NB4 (cell line): ENCODE measurements at regions not wholly inside any gene's neighbourhood (a gene's known extent, or its start where the extent isn't known, plus 50 kb on each side); places are given as distances from the start of the nearest gene placed in this dataset.

ENCODE experiments used
- DNase-seq: peaks from one replicate; pipeline ENCODE4 v3.0.0; 2010; ENCODE audit warnings: low read depth
- H3K4me3 ChIP-seq: one replicate; pipeline ENCODE4 v1.5.1; 2011; ENCODE audit warnings: mild to moderate bottlenecking, low read depth, low read length, moderate library complexity
- CTCF ChIP-seq: IDR thresholded peaks from one replicate; pipeline ENCODE4 v1.5.1; 2012; ENCODE audit warnings: low read depth, low read length
- MAX ChIP-seq: IDR thresholded peaks from 2 replicates; pipeline ENCODE4 v1.6.1; 2011; ENCODE audit warnings: low read depth, low read length
- MYC ChIP-seq: IDR thresholded peaks from 2 replicates; pipeline ENCODE4 v1.6.1; 2011; ENCODE audit warnings: low read depth, low read length
- POLR2A ChIP-seq: IDR thresholded peaks from 2 replicates; pipeline ENCODE4 v1.6.1; 2011; ENCODE audit warnings: mild to moderate bottlenecking; ENCODE audit not compliant: insufficient read length; ENCODE audit errors: extremely low read depth

GRCh38 chr3:106488331-106488730, 619.5 kb upstream of the CBLB start:
- H3K4me3 ChIP-seq = no peak overlapping the region
- DNase-seq = no peak
- TF ChIP-seq CTCF (no peak), MAX (no peak), POLR2A (no peak), MYC (no peak)

- TF ChIP-seq POLR2A (no peak), MYC (no peak), CTCF (no peak), MAX (no peak)
Observed at GRCh38 chr3:106491796-106492195, 623.0 kb upstream of the CBLB start.

GRCh38 chr3:106508331-106508893, 639.6 kb upstream of the CBLB start:
- TF ChIP-seq MYC (no peak), MAX (no peak), POLR2A (no peak), CTCF (no peak)
- H3K4me3 ChIP-seq = no peak overlapping the region
- DNase-seq = no peak

More at GRCh38 chr3:106491796-106492195, 623.0 kb upstream of the CBLB start:
- no peak overlapping the region for H3K4me3 ChIP-seq
- no peak for DNase-seq

- TF ChIP-seq MAX = no peak
- TF ChIP-seq POLR2A = no peak
- TF ChIP-seq MYC = no peak
- no peak for TF ChIP-seq CTCF
- no peak for DNase-seq
Observed at GRCh38 chr3:106510206-106510605, 641.4 kb upstream of the CBLB start.

GRCh38 chr3:106512846-106513245, 644.0 kb upstream of the CBLB start:
- H3K4me3 ChIP-seq = no peak overlapping the region
- TF ChIP-seq POLR2A (no peak), CTCF (no peak)
- no peak for DNase-seq

More at GRCh38 chr3:106510206-106510605, 641.4 kb upstream of the CBLB start:
- H3K4me3 ChIP-seq = no peak overlapping the region

- TF ChIP-seq POLR2A = no peak
- H3K4me3 ChIP-seq = no peak overlapping the region
- DNase-seq = no peak
Observed at GRCh38 chr3:106514431-106514830, 645.6 kb upstream of the CBLB start.
